Fibroblast of skin of abdomen (primary cell): ENCODE measurements at regions not wholly inside any gene's neighbourhood (a gene's known extent, or its start where the extent isn't known, plus 50 kb on each side); places are given as distances from the start of the nearest gene placed in this dataset.

Experiments used
- DNase-seq: peaks from one replicate; pipeline ENCODE4 v3.0.0-alpha.2; 2013

GRCh38 chr17:77845541-77846225 lies 112.8 kb upstream of the TNRC6C start:
- DNase-seq, result no peak

- DNase-seq, result no peak
Measured at GRCh38 chr17:77846531-77847085, 111.9 kb upstream of the TNRC6C start.

- no peak for DNase-seq
Measured at GRCh38 chr17:77847221-77848085, 111.0 kb upstream of the TNRC6C start.

- DNase-seq, result no peak
Measured at GRCh38 chr17:77848257-77848656, 110.2 kb upstream of the TNRC6C start.

GRCh38 chr17:77849239-77849638 lies 109.3 kb upstream of the TNRC6C start:
- DNase-seq, result no peak

GRCh38 chr17:77851921-77852320 lies 106.6 kb upstream of the TNRC6C start:
- DNase-seq, result no peak

GRCh38 chr17:77852731-77853130 lies 105.8 kb upstream of the TNRC6C start:
- no peak for DNase-seq

- no peak for DNase-seq
Measured at GRCh38 chr17:77853191-77853977, 105.1 kb upstream of the TNRC6C start.

GRCh38 chr17:77854083-77854758 lies 104.3 kb upstream of the TNRC6C start:
- no peak for DNase-seq

- DNase-seq, result no peak
Measured at GRCh38 chr17:77854759-77855745, 103.5 kb upstream of the TNRC6C start.

- no peak for DNase-seq
Measured at GRCh38 chr17:77856551-77857305, 101.8 kb upstream of the TNRC6C start.

- no peak for DNase-seq
Measured at GRCh38 chr17:77857306-77857555, 101.3 kb upstream of the TNRC6C start.

GRCh38 chr17:77857613-77858012 lies 100.9 kb upstream of the TNRC6C start:
- DNase-seq, result no peak

- no peak for DNase-seq
Measured at GRCh38 chr17:77858291-77859034, 100.0 kb upstream of the TNRC6C start.

GRCh38 chr17:77859035-77859810 lies 99.3 kb upstream of the TNRC6C start:
- DNase-seq, result no peak

- no peak for DNase-seq
Measured at GRCh38 chr17:77861133-77861695, 97.3 kb upstream of the TNRC6C start.

- no peak for DNase-seq
Measured at GRCh38 chr17:77861981-77862645, 96.4 kb upstream of the TNRC6C start.
